ENCODE measurements at regions not wholly inside any gene's neighbourhood (a gene's known extent, or its start where the extent isn't known, plus 50 kb on each side); places are given as distances from the start of the nearest gene placed in this dataset.

- in situ Hi-C loops (cut with HindIII; ENCODE audit: low sequenced_read_pairs), result no loop called here
Observed at GRCh38 chr18:60662491-60662890, 289.9 kb upstream of the MC4R start.

GRCh38 chr18:60663060-60663989 is 290.8 kb upstream of the MC4R start:
- DNase-seq (ENCODE audit: low read depth), result no peak
- TF ChIP-seq CTCF (IDR thresholded peaks at IDR 0.05; ENCODE audit: low read depth, low read length, missing control alignments), result no peak
- in situ Hi-C loops (cut with HindIII; ENCODE audit: low sequenced_read_pairs), result no loop called here

More at GRCh38 chr18:60662491-60662890, 289.9 kb upstream of the MC4R start:
- no peak overlapping the region for H3K4me3 ChIP-seq (ENCODE audit: low read depth, low read length)
- no peak for DNase-seq (ENCODE audit: low read depth)
- no peak for TF ChIP-seq CTCF (IDR thresholded peaks at IDR 0.05; ENCODE audit: low read depth, low read length, missing control alignments)

GRCh38 chr18:60664736-60665135 is 292.2 kb upstream of the MC4R start:
- DNase-seq (ENCODE audit: low read depth), result no peak
- TF ChIP-seq CTCF (IDR thresholded peaks at IDR 0.05; ENCODE audit: low read depth, low read length, missing control alignments), result no peak
- H3K4me3 ChIP-seq (ENCODE audit: low read depth, low read length), result no peak overlapping the region
- in situ Hi-C loops (cut with HindIII; ENCODE audit: low sequenced_read_pairs), result no loop called here

More at GRCh38 chr18:60663060-60663989, 290.8 kb upstream of the MC4R start:
- H3K4me3 ChIP-seq (ENCODE audit: low read depth, low read length), result no peak overlapping the region

GRCh38 chr18:60667016-60667415 is 294.4 kb upstream of the MC4R start:
- no peak overlapping the region for H3K4me3 ChIP-seq (ENCODE audit: low read depth, low read length)
- DNase-seq (ENCODE audit: low read depth), result no peak
- in situ Hi-C loops (cut with HindIII; ENCODE audit: low sequenced_read_pairs), result no loop called here
- no peak for TF ChIP-seq CTCF (IDR thresholded peaks at IDR 0.05; ENCODE audit: low read depth, low read length, missing control alignments)

- in situ Hi-C loops (cut with HindIII; ENCODE audit: low sequenced_read_pairs), result no loop called here
- no peak for DNase-seq (ENCODE audit: low read depth)
- H3K4me3 ChIP-seq (ENCODE audit: low read depth, low read length), result no peak overlapping the region
- peak; percentile 7 for TF ChIP-seq CTCF (IDR thresholded peaks at IDR 0.05; ENCODE audit: low read depth, low read length, missing control alignments)
Observed at GRCh38 chr18:60668583-60668982, 296.0 kb upstream of the MC4R start.

- no peak overlapping the region for H3K4me3 ChIP-seq (ENCODE audit: low read depth, low read length)
- in situ Hi-C loops (cut with HindIII; ENCODE audit: low sequenced_read_pairs), result no loop called here
- no peak for DNase-seq (ENCODE audit: low read depth)
- TF ChIP-seq CTCF (IDR thresholded peaks at IDR 0.05; ENCODE audit: low read depth, low read length, missing control alignments), result no peak
Observed at GRCh38 chr18:60669938-60670337, 297.4 kb upstream of the MC4R start.

Data from astrocyte of the cerebellum (primary cell).